H1 (cell line): ENCODE measurements at regions not wholly inside any gene's neighbourhood (a gene's known extent, or its start where the extent isn't known, plus 50 kb on each side); places are given as distances from the start of the nearest gene placed in this dataset.
A peak's percentile ranks its signal among the peaks of the same experiment; 100 is the strongest.

Source experiments
- CTCF ChIA-PET: fragments of 300-600 bp; sonication (Branson Sonifier 250); formaldehyde crosslinking; loops from one replicate; lab custom pipeline; 2021; ENCODE audit not compliant: partially characterized antibody; lab: Charles Lee
- POLR2A ChIA-PET: fragments of 300-600 bp; sonication (Branson Sonifier 250); formaldehyde crosslinking; loops from one replicate; lab custom pipeline; 2021; ENCODE audit warnings: inconsistent platforms; ENCODE audit not compliant: partially characterized antibody; lab: Charles Lee
- DNase-seq, 2 experiments: peaks; one replicate each; pipeline versions ENCODE4 v3.0.0 to v3.0.0-alpha.2; 2010 to 2022; ENCODE audit warnings: low spot score in 2 of 2, low read depth in 1 of 2, mixed read lengths in 1 of 2
- FAIRE-seq: peaks from 2 replicates; lab custom pipeline; 2011; peaks lifted over from hg19 to GRCh38; lab: Jason Lieb, UNC
- H2AFZ ChIP-seq: 2 replicates; pipeline ENCODE4 v1.8.1; 2012; ENCODE audit warnings: low read length, inconsistent platforms
- H2AK5ac ChIP-seq: 2 replicates; pipeline ENCODE4 v1.6.1; 2013; ENCODE audit warnings: low read depth, low read length
- H2BK120ac ChIP-seq: replicated peaks from 2 replicates; pipeline ENCODE3; 2013; ENCODE audit warnings: low read depth, low read length, inconsistent platforms
- H2BK12ac ChIP-seq: 2 replicates; pipeline ENCODE4 v1.6.1; 2013; ENCODE audit warnings: low read depth, low read length
- H2BK15ac ChIP-seq: 2 replicates; pipeline ENCODE4 v1.6.1; 2013; ENCODE audit warnings: low read length
- H2BK20ac ChIP-seq: 2 replicates; pipeline ENCODE4 v1.6.1; 2013; ENCODE audit warnings: low read length
- H2BK5ac ChIP-seq: 2 replicates; pipeline ENCODE4 v1.6.1; 2013; ENCODE audit warnings: low read depth, low read length
- H3K14ac ChIP-seq: 2 replicates; pipeline ENCODE4 v1.6.1; 2013; ENCODE audit warnings: inconsistent platforms; ENCODE audit not compliant: insufficient read length
- H3K18ac ChIP-seq: 2 replicates; pipeline ENCODE4 v1.6.1; 2013; ENCODE audit warnings: low read length; ENCODE audit errors: extremely low read depth
- H3K23ac ChIP-seq: 2 replicates; pipeline ENCODE4 v1.6.1; 2013; ENCODE audit warnings: inconsistent platforms; ENCODE audit not compliant: insufficient read length
- H3K23me2 ChIP-seq: 2 replicates; pipeline ENCODE4 v1.6.1; 2013; ENCODE audit warnings: low read depth, low read length
- H3K27ac ChIP-seq: 2 replicates; pipeline ENCODE4 v1.6.1; 2011; ENCODE audit warnings: low read depth, low read length, inconsistent platforms
- H3K27me3 ChIP-seq, 4 experiments: replicated peaks in 1 of 4; 1 replicate in 1 of 4; 2 replicates in 3 of 4; pipeline versions ENCODE4 v1.6.1 to v1.8.1; 2011 to 2013; ENCODE audit warnings: low read length in 3 of 4, mild to moderate bottlenecking in 3 of 4, inconsistent platforms in 2 of 4, mixed read lengths in 2 of 4, moderate library complexity in 1 of 4; ENCODE audit not compliant: control insufficient read depth in 3 of 4, insufficient read depth in 3 of 4; ENCODE audit errors: extremely low read depth in 1 of 4
- H3K36me3 ChIP-seq, 4 experiments: 2 replicates each; pipeline versions ENCODE4 v1.6.1 to v1.8.1; 2011 to 2013; ENCODE audit warnings: mild to moderate bottlenecking in 4 of 4, low read length in 3 of 4, moderate library complexity in 2 of 4, control low read depth in 1 of 4, inconsistent platforms in 1 of 4; ENCODE audit not compliant: insufficient read depth in 4 of 4, control insufficient read depth in 2 of 4
- H3K4ac ChIP-seq: replicated peaks from 2 replicates; pipeline ENCODE3; 2013; ENCODE audit warnings: low read length, low read depth, mixed read lengths, inconsistent platforms; ENCODE audit not compliant: insufficient read length
- H3K4me1 ChIP-seq, 4 experiments: replicated peaks in 1 of 4; 1 replicate in 1 of 4; 2 replicates in 3 of 4; pipeline versions ENCODE4 v1.6.1 to v1.8.1; 2011 to 2013; ENCODE audit warnings: low read length in 3 of 4, inconsistent platforms in 2 of 4, mixed read lengths in 1 of 4; ENCODE audit not compliant: insufficient read depth in 4 of 4, control insufficient read depth in 3 of 4
- H3K4me2 ChIP-seq, 2 experiments: 2 replicates each; pipeline versions ENCODE4 v1.6.1 to v1.8.1; 2011 to 2013; ENCODE audit warnings: low read depth in 2 of 2, low read length in 2 of 2, control low read depth in 1 of 2, inconsistent platforms in 1 of 2, mild to moderate bottlenecking in 1 of 2; ENCODE audit not compliant: insufficient read depth in 1 of 2
- H3K4me3 ChIP-seq, 4 experiments: fragments of 200-600, 300-600 bp in 1 of 4; sonication (generic), shearing (Covaris generic), sonication (Bioruptor Twin) in 1 of 4; 2 replicates each; pipeline versions ENCODE4 v1.5.1 to v1.8.1; 2011 to 2016; ENCODE audit warnings: low read length in 4 of 4, low read depth in 3 of 4, control low read depth in 2 of 4, inconsistent platforms in 2 of 4, mild to moderate bottlenecking in 2 of 4, mixed read lengths in 1 of 4, moderate library complexity in 1 of 4; ENCODE audit not compliant: insufficient read depth in 2 of 4; ENCODE audit errors: extremely low read depth in 1 of 4
- H3K56ac ChIP-seq: replicated peaks from 2 replicates; pipeline ENCODE3; 2013; ENCODE audit warnings: low read depth, mild to moderate bottlenecking, mixed read lengths, low read length, inconsistent platforms; ENCODE audit not compliant: insufficient read length
- H3K79me1 ChIP-seq: 2 replicates; pipeline ENCODE4 v1.6.1; 2013; ENCODE audit warnings: low read depth, low read length, control low read depth
- H3K79me2 ChIP-seq, 2 experiments: 2 replicates each; pipeline versions ENCODE4 v1.6.1 to v1.8.1; 2012 to 2013; ENCODE audit warnings: low read length in 2 of 2, mild to moderate bottlenecking in 2 of 2, inconsistent platforms in 1 of 2; ENCODE audit not compliant: insufficient read depth in 2 of 2, control insufficient read depth in 1 of 2
- H3K9ac ChIP-seq, 4 experiments: replicated peaks in 1 of 4; 1 replicate in 1 of 4; 2 replicates in 3 of 4; pipeline versions ENCODE4 v1.6.1 to v1.8.1; 2011 to 2013; ENCODE audit warnings: low read depth in 3 of 4, low read length in 3 of 4, control low read depth in 2 of 4, mild to moderate bottlenecking in 2 of 4, moderate library complexity in 2 of 4, inconsistent platforms in 1 of 4; ENCODE audit errors: extremely low read depth in 1 of 4
- H3K9me3 ChIP-seq, 2 experiments: 2 replicates each; pipeline versions ENCODE4 v1.6.1 to v1.8.1; 2012 to 2013; ENCODE audit warnings: mild to moderate bottlenecking in 2 of 2, moderate library complexity in 2 of 2, control low read depth in 1 of 2, inconsistent platforms in 1 of 2, low read depth in 1 of 2, low read length in 1 of 2, mixed read lengths in 1 of 2; ENCODE audit not compliant: insufficient read depth in 2 of 2
- H4K20me1 ChIP-seq, 2 experiments: replicated peaks in 1 of 2; 2 replicates each; pipeline versions ENCODE3 to v1.8.1; 2011 to 2013; ENCODE audit warnings: inconsistent platforms in 2 of 2, low read length in 2 of 2, mild to moderate bottlenecking in 1 of 2; ENCODE audit not compliant: insufficient read depth in 2 of 2, control insufficient read depth in 1 of 2
- H4K5ac ChIP-seq: 2 replicates; pipeline ENCODE4 v1.6.1; 2013; ENCODE audit warnings: low read length, low read depth, mixed read lengths, inconsistent platforms; ENCODE audit not compliant: insufficient read length
- H4K8ac ChIP-seq: 2 replicates; pipeline ENCODE4 v1.8.0; 2013; ENCODE audit warnings: mild to moderate bottlenecking, moderate library complexity, low read length, inconsistent platforms; ENCODE audit not compliant: insufficient read depth; ENCODE audit errors: extremely low read depth
- H4K91ac ChIP-seq: replicated peaks from 2 replicates; pipeline ENCODE3; 2013; ENCODE audit warnings: low read length, mixed read lengths, inconsistent platforms; ENCODE audit not compliant: insufficient read length
- CHD2 ChIP-seq: IDR thresholded peaks from 2 replicates; pipeline ENCODE4 v1.6.1; 2012; ENCODE audit warnings: low read length, improper control_type of control experiment
- SUZ12 ChIP-seq: fragments of 200-600 bp; sonication (generic); IDR thresholded peaks from 2 replicates; pipeline ENCODE4 v1.6.1; 2012; ENCODE audit warnings: mild to moderate bottlenecking, inconsistent platforms, low read length, moderate library complexity, mixed read lengths
- WGBS, 2 experiments: shearing (Covaris generic) in 1 of 2; methylation state at CpG; one replicate each; pipeline versions ENCODE4 v1.1.6 to v1.1.7; 2013 to 2015; ENCODE audit warnings: low lambda C conversion rate in 2 of 2, mixed read lengths in 2 of 2, inconsistent platforms in 1 of 2, low coverage in 1 of 2, missing lambda C conversion rate in 1 of 2; ENCODE audit not compliant: insufficient replicate concordance in 2 of 2, insufficient coverage in 1 of 2, insufficient read length in 1 of 2; ENCODE audit errors: extremely low coverage in 1 of 2, missing lambda C conversion rate in 1 of 2; 5-methylcytosine and 5-hydroxymethylcytosine counted together

GRCh38 chr5:143870871-143871632, 59.1 kb downstream of the HMHB1 start:
- no peak overlapping the region for H3K14ac ChIP-seq
- no peaks in the 10 kb centered on the region for H3K27me3 ChIP-seq
- DNase-seq (peak in 1 of 2 experiments; percentile 53), FAIRE-seq (no peak)
- H3K4me1 ChIP-seq = peaks cover 0 to 17% (median 4%) of the 10 kb centered on the region in 4 experiments; a peak in 3 of 7 replicates
- H4K8ac ChIP-seq = no peak overlapping the region
- H2BK20ac ChIP-seq = no peak overlapping the region
- 78% methylated on average over 5 of the region's 5 CpGs; no CpG with 5 or more reads in 1 of the 2 experiments for WGBS, 2 experiments
- POLR2A ChIA-PET = no interaction called here
- H2BK15ac ChIP-seq = no peak overlapping the region
- peak overlapping the region; percentile 98; the same call in 1 of the 2 replicates for H2AFZ ChIP-seq
- no peak overlapping the region for H3K56ac ChIP-seq
- H3K4me3 ChIP-seq = no peak overlapping the region; a peak in 1 of 8 replicates
- H3K9ac ChIP-seq = no peak overlapping the region
- H4K5ac ChIP-seq = peak overlapping the region; percentile 77
- no peak overlapping the region for H3K4ac ChIP-seq
- H2BK120ac ChIP-seq = peak overlapping the region; percentile 35
- H3K36me3 ChIP-seq = no peaks in the 10 kb centered on the region
- peak overlapping the region; percentile 28 to 44; a peak in 1 of 4 replicates for H3K4me2 ChIP-seq
- H2BK5ac ChIP-seq = no peak overlapping the region
- no peak overlapping the region for H3K23ac ChIP-seq
- no peak overlapping the region for H2BK12ac ChIP-seq
- H4K20me1 ChIP-seq = no peaks in the 10 kb centered on the region
- H3K79me2 ChIP-seq = no peaks in the 10 kb centered on the region
- H3K27ac ChIP-seq = no peak overlapping the region
- H3K18ac ChIP-seq = no peak overlapping the region; the same call in 1 of the 2 replicates
- no peaks in the 10 kb centered on the region for H3K79me1 ChIP-seq
- H3K23me2 ChIP-seq = no peaks in the 10 kb centered on the region
- H3K9me3 ChIP-seq = no peaks in the 10 kb centered on the region
- H4K91ac ChIP-seq = peak overlapping the region; percentile 4
- CTCF ChIA-PET = interaction anchor here (0.5 to 0.8 kb wide), 3 partner anchors 178 to 1699 kb away, joined by 3 read pairs; no protein-coding TSS in a partner anchor
- no peak overlapping the region for H2AK5ac ChIP-seq
- TF ChIP-seq SUZ12 (no peak), CHD2 (no peak)
